ENCODE measurements at regions not wholly inside any gene's neighbourhood (a gene's known extent, or its start where the extent isn't known, plus 50 kb on each side); places are given as distances from the start of the nearest gene placed in this dataset.

- peak; percentile 43; the same call in 1 of the 2 replicates for TF ChIP-seq TCF4 (CRISPR knock-in tag; IDR thresholded peaks at IDR 0.05; ENCODE audit: borderline replicate concordance)
- TF ChIP-seq ISL1 (CRISPR knock-in tag; IDR thresholded peaks at IDR 0.05): peak; percentile 71
- TF ChIP-seq ZFP30 (CRISPR knock-in tag; IDR thresholded peaks at IDR 0.05): no peak
- TF ChIP-seq ZC3H10 (CRISPR knock-in tag; IDR thresholded peaks at IDR 0.05): peak; percentile 85
- no peak for TF ChIP-seq OSR1 (CRISPR knock-in tag; IDR thresholded peaks at IDR 0.05)
Measured at GRCh38 chr5:27497491-27497890, 459.1 kb upstream of the CDH9 start.

GRCh38 chr5:27494887-27495286, 456.5 kb upstream of the CDH9 start:
- no peak for ATAC-seq
- TF ChIP-seq CSRNP3 (CRISPR knock-in tag; IDR thresholded peaks at IDR 0.05) (no peak), POU6F1 (CRISPR knock-in tag; IDR thresholded peaks at IDR 0.05; ENCODE audit: borderline replicate concordance, low read depth) (no peak), OSR1 (CRISPR knock-in tag; IDR thresholded peaks at IDR 0.05) (no peak), ARNTL (CRISPR knock-in tag; IDR thresholded peaks at IDR 0.05; ENCODE audit: borderline replicate concordance, low read depth) (no peak), GLIS3 (CRISPR knock-in tag; IDR thresholded peaks at IDR 0.05) (no peak), ZNF8 (CRISPR knock-in tag; IDR thresholded peaks at IDR 0.05) (no peak), TCF4 (CRISPR knock-in tag; IDR thresholded peaks at IDR 0.05; ENCODE audit: borderline replicate concordance) (no peak), CSDC2 (CRISPR knock-in tag; IDR thresholded peaks at IDR 0.05) (no peak), PPARA (CRISPR knock-in tag; IDR thresholded peaks at IDR 0.05; ENCODE audit: borderline replicate concordance) (no peak), ZFP3 (CRISPR knock-in tag; IDR thresholded peaks at IDR 0.05) (no peak), TSHZ2 (CRISPR knock-in tag; IDR thresholded peaks at IDR 0.05) (no peak), TOX (CRISPR knock-in tag; IDR thresholded peaks at IDR 0.05; ENCODE audit: borderline replicate concordance) (no peak)

More at GRCh38 chr5:27497491-27497890, 459.1 kb upstream of the CDH9 start:
- no peak for ATAC-seq

GRCh38 chr5:27491746-27492439, 453.5 kb upstream of the CDH9 start:
- TF ChIP-seq TOX (CRISPR knock-in tag; IDR thresholded peaks at IDR 0.05; ENCODE audit: borderline replicate concordance): no peak
- no peak for TF ChIP-seq ZFP3 (CRISPR knock-in tag; IDR thresholded peaks at IDR 0.05)
- ATAC-seq: no peak

GRCh38 chr5:27491047-27491446, 452.7 kb upstream of the CDH9 start:
- TF ChIP-seq TSHZ2 (CRISPR knock-in tag; IDR thresholded peaks at IDR 0.05): no peak
- ATAC-seq: no peak

GRCh38 chr5:27489701-27490100, 451.3 kb upstream of the CDH9 start:
- no peak for ATAC-seq
- TF ChIP-seq PATZ1 (CRISPR knock-in tag; IDR thresholded peaks at IDR 0.05; ENCODE audit: borderline replicate concordance): no peak
- TF ChIP-seq CREB5 (CRISPR knock-in tag; IDR thresholded peaks at IDR 0.05; ENCODE audit: low read depth): no peak
- TF ChIP-seq SNAI2 (CRISPR knock-in tag; IDR thresholded peaks at IDR 0.05): no peak
- TF ChIP-seq ZNF565 (CRISPR knock-in tag; conservative IDR thresholded peaks at IDR 0.05; ENCODE audit: low read depth): no peak
- no peak for TF ChIP-seq ESRRG (CRISPR knock-in tag; IDR thresholded peaks at IDR 0.05)
- TF ChIP-seq ZNF70 (CRISPR knock-in tag; IDR thresholded peaks at IDR 0.05): no peak
- TF ChIP-seq OSR1 (CRISPR knock-in tag; IDR thresholded peaks at IDR 0.05): no peak
- TF ChIP-seq CSRNP3 (CRISPR knock-in tag; IDR thresholded peaks at IDR 0.05): no peak

Measured in SK-N-SH treated with all-trans-retinoic acid at 6 μM for 48 hours (cell line).